ENCODE measurements at regions not wholly inside any gene's neighbourhood (a gene's known extent, or its start where the extent isn't known, plus 50 kb on each side); places are given as distances from the start of the nearest gene placed in this dataset.

- TF ChIP-seq CTCF (IDR thresholded peaks at IDR 0.05) (no peak), POLR2A (IDR thresholded peaks at IDR 0.05) (no peak)
Observed at GRCh38 chrX:68923147-68923546, 94.3 kb downstream of the EFNB1 start.

Data from testis (tissue), 2 donors.